Endothelial cell of umbilical vein (primary cell): ENCODE measurements at regions not wholly inside any gene's neighbourhood (a gene's known extent, or its start where the extent isn't known, plus 50 kb on each side); places are given as distances from the start of the nearest gene placed in this dataset.

Experiments
- BruUV-seq: library from RNA; stranded (reverse); fragments of 400-500 nt; replicated peaks from 2 replicates; lab custom pipeline; 2021; lab: Mats Ljungman, UMichigan
- CTCF ChIA-PET: fragments of 300-600, 350-600 bp; sonication (Branson Sonifier 250); formaldehyde crosslinking; loops from one replicate; lab custom pipeline; 2021; ENCODE audit warnings: antibody characterized with exemption, inconsistent platforms; lab: Charles Lee
- POLR2A ChIA-PET: fragments of 300-600, 350-600 bp; sonication (Branson Sonifier 250); formaldehyde crosslinking; loops from one replicate; lab custom pipeline; 2021; ENCODE audit warnings: antibody characterized with exemption, inconsistent platforms; lab: Charles Lee
- DNase-seq: peaks from one replicate; pipeline ENCODE4 v3.0.0-alpha.2; 2011; ENCODE audit warnings: low read depth, low spot score
- FAIRE-seq: peaks from 2 replicates; lab custom pipeline; 2011; peaks lifted over from hg19 to GRCh38; lab: Jason Lieb, UNC
- H2AFZ ChIP-seq: 2 replicates; pipeline ENCODE4 v1.6.0; 2012; ENCODE audit warnings: low read depth, low read length, control low read depth, inconsistent platforms
- H3K27ac ChIP-seq: 2 replicates; pipeline ENCODE4 v1.5.1; 2011; ENCODE audit warnings: low read depth, mild to moderate bottlenecking, control low read depth, low read length, moderate library complexity; ENCODE audit not compliant: insufficient read depth
- H3K27me3 ChIP-seq, 2 experiments: 2 replicates each; pipeline versions ENCODE4 v1.6.0 to v1.6.1; 2011; ENCODE audit warnings: low read length in 2 of 2, mixed read lengths in 1 of 2; ENCODE audit not compliant: control insufficient read depth in 2 of 2, insufficient read depth in 2 of 2
- H3K36me3 ChIP-seq, 2 experiments: 2 replicates in 1 of 2; 3 replicates in 1 of 2; pipeline ENCODE4 v1.5.1; 2011; ENCODE audit warnings: low read length in 2 of 2, mild to moderate bottlenecking in 1 of 2, moderate library complexity in 1 of 2; ENCODE audit not compliant: control insufficient read depth in 2 of 2, insufficient read depth in 2 of 2; ENCODE audit errors: extremely low read depth in 1 of 2
- H3K4me1 ChIP-seq: 3 replicates; pipeline ENCODE4 v1.5.1; 2011; ENCODE audit warnings: mild to moderate bottlenecking, low read length; ENCODE audit not compliant: control insufficient read depth, insufficient read depth; ENCODE audit errors: extremely low read depth
- H3K4me2 ChIP-seq: 2 replicates; pipeline ENCODE4 v1.6.1; 2011; ENCODE audit warnings: low read length, control low read depth, mixed read lengths; ENCODE audit not compliant: insufficient read depth
- H3K4me3 ChIP-seq, 3 experiments: fragments of 200-600 bp in 1 of 3; sonication (generic), shearing (Covaris generic) in 1 of 3; replicated peaks in 1 of 3; 2 replicates each; pipeline ENCODE4 v1.5.1; 2011 to 2016; ENCODE audit warnings: control low read depth in 3 of 3, low read length in 3 of 3, mild to moderate bottlenecking in 2 of 3, inconsistent platforms in 1 of 3, low read depth in 1 of 3, moderate library complexity in 1 of 3; ENCODE audit not compliant: insufficient read depth in 1 of 3
- H3K79me2 ChIP-seq: 2 replicates; pipeline ENCODE4 v1.6.0; 2012; ENCODE audit warnings: low read length, inconsistent platforms; ENCODE audit not compliant: control insufficient read depth, insufficient read depth
- H3K9ac ChIP-seq: replicated peaks from 2 replicates; pipeline ENCODE3; 2011; ENCODE audit warnings: low read length, control low read depth; ENCODE audit not compliant: insufficient read depth; ENCODE audit errors: extremely low read depth
- H3K9me1 ChIP-seq: replicated peaks from 3 replicates; pipeline ENCODE4 v1.6.0; 2011; ENCODE audit warnings: mild to moderate bottlenecking, low read length; ENCODE audit not compliant: control insufficient read depth, insufficient read depth; ENCODE audit errors: extremely low read depth
- H3K9me3 ChIP-seq: replicated peaks from 2 replicates; pipeline ENCODE4 v1.5.1; 2012; ENCODE audit warnings: low read length, inconsistent platforms; ENCODE audit not compliant: control insufficient read depth, insufficient read depth
- H4K20me1 ChIP-seq: replicated peaks from 2 replicates; pipeline ENCODE3; 2011; ENCODE audit warnings: mild to moderate bottlenecking, low read length; ENCODE audit not compliant: control insufficient read depth, insufficient read depth; ENCODE audit errors: extremely low read depth
- CTCF ChIP-seq, 2 donors: IDR thresholded peaks; 1 replicate in 1 of 2; 2 replicates in 1 of 2; pipeline ENCODE4 v1.5.1; 2011; ENCODE audit warnings: low read length in 2 of 2, mild to moderate bottlenecking in 2 of 2, moderate library complexity in 2 of 2, control low read depth in 1 of 2, inconsistent platforms in 1 of 2, low read depth in 1 of 2; ENCODE audit not compliant: insufficient read depth in 1 of 2; ENCODE audit errors: extremely low read depth in 1 of 2
- EZH2 ChIP-seq: IDR thresholded peaks from 2 replicates; pipeline ENCODE4 v1.6.1; 2012; ENCODE audit warnings: borderline replicate concordance, low read depth, mild to moderate bottlenecking, moderate library complexity, low read length, inconsistent platforms; ENCODE audit not compliant: severe bottlenecking
- FOS ChIP-seq: IDR thresholded peaks from 2 replicates; pipeline ENCODE4 v1.6.1; 2011; ENCODE audit warnings: mild to moderate bottlenecking, low read length, moderate library complexity, borderline replicate concordance; ENCODE audit not compliant: insufficient read depth
- GATA2 ChIP-seq: IDR thresholded peaks from 2 replicates; pipeline ENCODE4 v1.7.0; 2011; ENCODE audit warnings: low read depth, mild to moderate bottlenecking, moderate library complexity, mixed read lengths, low read length; ENCODE audit not compliant: insufficient read length, insufficient read depth
- JUN ChIP-seq: IDR thresholded peaks from 2 replicates; pipeline ENCODE4 v1.6.1; 2011; ENCODE audit warnings: borderline replicate concordance, low read depth; ENCODE audit not compliant: insufficient read length, insufficient read depth
- MAX ChIP-seq: IDR thresholded peaks from 2 replicates; pipeline ENCODE4 v1.6.1; 2011; ENCODE audit not compliant: insufficient read depth, insufficient read length
- MYC ChIP-seq: IDR thresholded peaks from one replicate; pipeline ENCODE4 v1.6.1; 2011; ENCODE audit warnings: mild to moderate bottlenecking, low read depth, low read length
- POLR2A ChIP-seq: IDR thresholded peaks from 2 replicates; pipeline ENCODE4 v1.6.1; 2012; ENCODE audit warnings: low read depth, mild to moderate bottlenecking, control low read depth, low read length
- POLR2AphosphoS5 ChIP-seq: IDR thresholded peaks from 2 replicates; pipeline ENCODE4 v1.6.1; 2012; ENCODE audit warnings: low read depth, mild to moderate bottlenecking, control low read depth, low read length, moderate library complexity; ENCODE audit not compliant: insufficient read depth
- dilution Hi-C: fragments of 300-500 bp; cut with MboI; formaldehyde crosslinking; loops from one replicate; pipeline ENCODE4 v1.15.0; 2019; ENCODE audit warnings: low sequenced_read_pairs; ENCODE audit not compliant: extremely low pct_ligation_motif_present
- intact Hi-C: fragments of 100-400 bp; cut with micrococcal nuclease; formaldehyde crosslinking; loops from one replicate; pipeline ENCODE4 v1.10.0; 2022

DNA sequence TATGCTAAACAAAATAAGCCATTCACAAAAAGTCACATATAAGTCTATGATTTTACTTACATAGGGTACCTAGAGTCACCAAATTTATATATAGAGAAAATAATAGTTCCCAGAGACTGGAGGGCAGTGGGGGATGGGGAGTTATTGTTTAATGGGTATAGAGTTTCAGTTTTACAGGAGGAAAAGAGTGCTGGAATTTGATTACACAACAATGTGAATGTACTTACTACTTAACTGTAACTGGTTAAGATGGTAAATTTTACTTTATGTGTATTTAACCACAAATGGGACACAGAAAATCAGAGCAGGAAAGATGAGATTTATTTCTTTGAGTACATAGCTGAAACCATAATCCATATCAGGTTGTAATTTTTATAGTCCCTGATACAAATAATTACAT, 144.4 kb downstream of the TMA16 start:
- no peak overlapping the region for H2AFZ ChIP-seq
- dilution Hi-C loops = no loop called here
- POLR2A ChIA-PET = no interaction called here
- H3K9me1 ChIP-seq = no peaks in the 10 kb centered on the region
- H3K79me2 ChIP-seq = no peaks in the 10 kb centered on the region
- BruUV-seq = no TSS peak
- H3K4me1 ChIP-seq = no peaks in the 10 kb centered on the region
- no peak for DNase-seq
- no peak overlapping the region for H3K4me3 ChIP-seq
- intact Hi-C loops = no loop called here
- H3K9ac ChIP-seq = no peak overlapping the region
- no peak overlapping the region for H3K4me2 ChIP-seq
- H3K36me3 ChIP-seq = no peaks in the 10 kb centered on the region
- H4K20me1 ChIP-seq = no peaks in the 10 kb centered on the region
- TF ChIP-seq MAX (no peak), GATA2 (no peak), MYC (no peak), FOS (no peak), JUN (no peak), POLR2AphosphoS5 (no peak), POLR2A (no peak), CTCF (IDR thresholded peaks at IDR 0.05; ENCODE audit: extremely low read depth in 1 of 2, insufficient read depth in 1 of 2, low read depth in 1 of 2, low read length in 2 of 2) (no peak), EZH2 (no peak)
- no peak for FAIRE-seq
- CTCF ChIA-PET = no interaction called here
- H3K27ac ChIP-seq = no peak overlapping the region
- no peaks in the 10 kb centered on the region for H3K9me3 ChIP-seq
- H3K27me3 ChIP-seq = no peaks in the 10 kb centered on the region
